ENCODE measurements at regions not wholly inside any gene's neighbourhood (a gene's known extent, or its start where the extent isn't known, plus 50 kb on each side); places are given as distances from the start of the nearest gene placed in this dataset.

DNA sequence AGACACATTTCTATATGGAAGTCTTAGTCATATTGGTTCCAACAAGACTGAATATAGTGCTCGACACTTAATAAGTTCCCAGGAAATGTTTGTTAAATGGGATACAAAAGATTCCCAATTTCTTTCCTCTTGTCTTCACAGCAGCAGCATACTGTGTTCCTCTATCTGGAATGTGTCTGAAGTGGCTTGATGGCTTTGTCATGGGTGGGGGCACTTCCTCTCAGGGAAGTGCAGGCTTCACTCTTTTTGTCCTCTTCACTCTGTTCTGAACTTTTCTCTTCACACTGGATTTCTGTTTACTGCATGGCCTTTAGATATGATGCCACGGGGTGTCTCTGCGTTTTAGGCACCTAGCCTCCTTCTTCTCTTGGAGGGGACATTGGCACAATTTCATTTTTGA, 127.7 kb upstream of the C9orf72 start:
- no peak overlapping the region for H3K14ac ChIP-seq (ENCODE audit: insufficient read depth, low read length)
- no peaks in the 10 kb centered on the region for H3K79me1 ChIP-seq (ENCODE audit: insufficient read depth, low read depth, low read length, poor library complexity, severe bottlenecking)
- no peak overlapping the region for H3K18ac ChIP-seq (ENCODE audit: insufficient read length, low read depth, low read length)
- no peak overlapping the region for H3K4ac ChIP-seq (ENCODE audit: low read depth, low read length)
- Mint-ChIP-seq H3K36me3 (ENCODE audit: insufficient read depth in 1 of 3, low read depth in 3 of 3) (no peaks in the 10 kb centered on the region), H3K9me3 (no peaks in the 10 kb centered on the region), H3K4me3 (no peak overlapping the region), H3K27me3 (ENCODE audit: low read depth) (no peaks in the 10 kb centered on the region), H3K27ac (peak overlapping the region in 1 of 3 experiments; percentile 4; a peak in 2 of 7 replicates), H3K4me1 (peaks cover 4 to 9% of the 10 kb centered on the region in 2 experiments)
- H4K8ac ChIP-seq (replicated peaks; ENCODE audit: insufficient read length, low read depth, low read length) = no peak overlapping the region
- H3K23me2 ChIP-seq (ENCODE audit: insufficient read length, low read depth, low read length, poor library complexity, severe bottlenecking) = no peaks in the 10 kb centered on the region
- no peak for DNase-seq
- no peaks in the 10 kb centered on the region for H3K27me3 ChIP-seq (ENCODE audit: insufficient read depth, low read length)
- no peak overlapping the region for H4K5ac ChIP-seq (ENCODE audit: insufficient read length, low read depth, low read length)
- H3K27ac ChIP-seq (ENCODE audit: insufficient read length, low read depth, low read length) = no peak overlapping the region
- H2BK5ac ChIP-seq (ENCODE audit: insufficient read length, low read length) = no peak overlapping the region
- H3K9ac ChIP-seq (ENCODE audit: extremely low read depth, insufficient read length, low read length) = no peak overlapping the region
- H2BK15ac ChIP-seq (ENCODE audit: low read depth, low read length) = no peak overlapping the region
- H3T11ph ChIP-seq (ENCODE audit: low read length) = no peak overlapping the region
- no peak overlapping the region for H3K4me2 ChIP-seq (ENCODE audit: insufficient read depth, insufficient read length, low read length)
- WGBS (ENCODE audit: extremely low coverage, insufficient read length, low lambda C conversion rate) = no CpG with 5 or more reads among the region's 3 CpGs
- no peak overlapping the region for H3K56ac ChIP-seq (ENCODE audit: insufficient read length, low read depth, low read length)
- H3K23ac ChIP-seq (ENCODE audit: insufficient read length, low read depth, low read length) = no peak overlapping the region
- no peaks in the 10 kb centered on the region for H3K79me2 ChIP-seq (ENCODE audit: insufficient read depth, low read length)
- no peak overlapping the region for H4K91ac ChIP-seq (ENCODE audit: insufficient read length, low read depth, low read length)
- no peaks in the 10 kb centered on the region for H3K9me3 ChIP-seq (ENCODE audit: control insufficient read depth, low read depth, low read length)
- H2BK120ac ChIP-seq (ENCODE audit: low read depth, low read length, poor library complexity, severe bottlenecking) = no peak overlapping the region
- no peak overlapping the region for H2BK12ac ChIP-seq (ENCODE audit: insufficient read length, low read depth, low read length)
- no peak overlapping the region for H2BK20ac ChIP-seq (ENCODE audit: low read depth, low read length, poor library complexity, severe bottlenecking)
- TF ChIP-seq CTCF (conservative IDR thresholded peaks at IDR 0.05) = no peak
- H3K4me1 ChIP-seq (ENCODE audit: insufficient read depth, low read length) = no peaks in the 10 kb centered on the region
- no peaks in the 10 kb centered on the region for H4K20me1 ChIP-seq (ENCODE audit: control insufficient read depth, insufficient read depth, insufficient read length)
- no peak overlapping the region for H2AK5ac ChIP-seq (ENCODE audit: insufficient read length, low read length)
- no peak overlapping the region for H2AFZ ChIP-seq (ENCODE audit: low read length)

Measured in H9 (cell line).